Right atrium auricular region (tissue), 2 donors: ENCODE measurements at regions not wholly inside any gene's neighbourhood (a gene's known extent, or its start where the extent isn't known, plus 50 kb on each side); places are given as distances from the start of the nearest gene placed in this dataset.

Experiments used
- DNase-seq: peaks from one replicate; pipeline ENCODE4 v3.0.0-alpha.2; 2019; ENCODE audit warnings: low spot score
- H3K27ac ChIP-seq, 2 donors: fragments of 200-600 bp; sonication (generic); 1 replicate in 1 of 2; 2 replicates in 1 of 2; pipeline ENCODE4 v1.5.1; 2016 to 2019
- H3K27me3 ChIP-seq, 2 donors: fragments of 200-600 bp; sonication (generic); one replicate each; pipeline versions ENCODE4 v1.5.1 to v1.6.0; 2017 to 2019
- H3K36me3 ChIP-seq: fragments of 200-600 bp; sonication (generic); one replicate; pipeline ENCODE4 v1.5.1; 2016
- H3K4me1 ChIP-seq, 2 donors: fragments of 200-600 bp; sonication (generic); one replicate each; pipeline versions ENCODE4 v1.5.1 to v1.6.0; 2017 to 2019
- H3K4me3 ChIP-seq, 2 donors: fragments of 200-600 bp; sonication (generic); 1 replicate in 1 of 2; 2 replicates in 1 of 2; pipeline ENCODE4 v1.5.1; 2017 to 2019; ENCODE audit warnings: mild to moderate bottlenecking in 1 of 2, moderate library complexity in 1 of 2
- H3K9me3 ChIP-seq, 2 donors: fragments of 200-600 bp; sonication (generic); one replicate each; pipeline ENCODE4 v1.5.1; 2019
- CTCF ChIP-seq, 2 donors: fragments of 200-600 bp; sonication (generic); IDR thresholded peaks; one replicate each; pipeline ENCODE4 v1.5.1; 2019; ENCODE audit warnings: antibody characterized with exemption in 2 of 2

GRCh38 chr9:13503599-13503998, 224.1 kb upstream of the MPDZ start:
- no peak for DNase-seq
- TF ChIP-seq CTCF (IDR thresholded peaks at IDR 0.05): no peak
- Histone ChIP-seq H3K27ac (no peak overlapping the region), H3K4me1 (no peaks in the 10 kb centered on the region), H3K9me3 (no peaks in the 10 kb centered on the region), H3K4me3 (no peak overlapping the region), H3K36me3 (no peaks in the 10 kb centered on the region), H3K27me3 (no peaks in the 10 kb centered on the region)

DNA sequence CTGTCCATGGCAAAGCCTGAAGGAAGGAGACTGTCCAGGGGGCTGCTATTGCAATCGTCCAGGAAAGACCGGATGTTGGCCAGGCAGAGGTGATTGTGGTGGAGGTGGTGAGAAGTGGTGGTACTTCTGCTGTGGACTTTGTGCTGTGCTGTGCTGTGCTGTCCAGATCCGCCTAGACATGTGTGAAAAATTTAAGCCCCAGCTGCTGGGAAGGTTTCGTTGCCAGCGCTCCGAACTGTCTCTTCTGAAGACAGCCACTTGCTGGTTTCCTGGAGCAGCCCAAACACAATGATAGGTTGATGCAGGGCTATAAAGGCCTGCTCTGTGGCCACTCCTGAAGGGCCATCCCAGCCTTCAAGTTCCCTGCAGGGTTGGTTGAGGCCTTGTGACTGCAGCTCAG, 223.0 kb upstream of the MPDZ start:
- no peak overlapping the region for H3K4me3 ChIP-seq
- TF ChIP-seq CTCF (IDR thresholded peaks at IDR 0.05): no peak
- no peaks in the 10 kb centered on the region for H3K9me3 ChIP-seq
- no peaks in the 10 kb centered on the region for H3K36me3 ChIP-seq
- no peaks in the 10 kb centered on the region for H3K4me1 ChIP-seq
- no peak overlapping the region for H3K27ac ChIP-seq
- H3K27me3 ChIP-seq: no peaks in the 10 kb centered on the region
- DNase-seq: no peak

GRCh38 chr9:13501018-13501417, 221.5 kb upstream of the MPDZ start:
- no peaks in the 10 kb centered on the region for H3K9me3 ChIP-seq
- H3K27me3 ChIP-seq: no peaks in the 10 kb centered on the region
- no peaks in the 10 kb centered on the region for H3K36me3 ChIP-seq
- H3K27ac ChIP-seq: no peak overlapping the region
- H3K4me1 ChIP-seq: no peaks in the 10 kb centered on the region
- TF ChIP-seq CTCF (IDR thresholded peaks at IDR 0.05): no peak
- H3K4me3 ChIP-seq: no peak overlapping the region
- DNase-seq: no peak

DNA sequence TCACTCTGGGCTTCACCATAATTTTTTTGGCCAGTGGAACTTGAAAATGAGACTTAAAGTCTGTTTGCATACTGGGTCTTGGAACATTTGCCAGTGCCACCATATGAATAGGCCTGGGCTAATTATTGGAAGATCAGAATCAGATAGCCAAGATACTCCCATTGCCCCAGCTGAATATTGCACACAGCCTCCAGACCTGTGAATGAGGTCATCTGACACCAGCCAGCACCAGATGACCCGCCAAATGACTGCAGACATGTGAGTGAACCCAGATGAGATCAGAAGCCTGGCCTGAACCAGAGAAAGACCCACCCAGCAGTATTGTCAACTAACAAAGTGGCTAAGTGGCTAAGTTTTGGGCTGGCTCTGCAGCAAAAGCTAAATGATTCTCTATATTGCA, 220.5 kb upstream of the MPDZ start:
- TF ChIP-seq CTCF (IDR thresholded peaks at IDR 0.05): no peak
- H3K27me3 ChIP-seq: no peaks in the 10 kb centered on the region
- H3K9me3 ChIP-seq: no peaks in the 10 kb centered on the region
- no peak overlapping the region for H3K4me3 ChIP-seq
- H3K4me1 ChIP-seq: no peaks in the 10 kb centered on the region
- DNase-seq: no peak
- H3K36me3 ChIP-seq: no peaks in the 10 kb centered on the region
- no peak overlapping the region for H3K27ac ChIP-seq

GRCh38 chr9:13493697-13494096, 214.2 kb upstream of the MPDZ start:
- no peaks in the 10 kb centered on the region for H3K36me3 ChIP-seq
- peaks cover 0 to 10% of the 10 kb centered on the region in 2 donors for H3K4me1 ChIP-seq
- H3K27ac ChIP-seq: no peak overlapping the region

More at GRCh38 chr9:13493697-13494096, 214.2 kb upstream of the MPDZ start:
- no peaks in the 10 kb centered on the region for H3K9me3 ChIP-seq
- no peak overlapping the region for H3K4me3 ChIP-seq
- no peak for TF ChIP-seq CTCF (IDR thresholded peaks at IDR 0.05)
- no peaks in the 10 kb centered on the region for H3K27me3 ChIP-seq
- DNase-seq: no peak
